Neural cell (in vitro differentiated cells): ENCODE measurements at regions not wholly inside any gene's neighbourhood (a gene's known extent, or its start where the extent isn't known, plus 50 kb on each side); places are given as distances from the start of the nearest gene placed in this dataset.

Experiments
- CTCF ChIP-seq: fragments of 450-650 bp; IDR thresholded peaks from 2 replicates; pipeline ENCODE4 v1.5.1; 2014; ENCODE audit warnings: antibody characterized with exemption, mild to moderate bottlenecking, moderate library complexity; ENCODE audit not compliant: poor library complexity, severe bottlenecking
- EZH2 ChIP-seq: fragments of 200-600, 300-800 bp; shearing (Covaris generic), sonication (generic); IDR thresholded peaks from 2 replicates; pipeline ENCODE4 v1.6.1; 2014; ENCODE audit warnings: antibody characterized with exemption, low read length, borderline replicate concordance, mild to moderate bottlenecking; ENCODE audit not compliant: insufficient read depth, poor library complexity, severe bottlenecking
- POLR2AphosphoS5 ChIP-seq: IDR thresholded peaks from 2 replicates; pipeline ENCODE4 v1.6.1; 2012
- RAD21 ChIP-seq: fragments of 450-650 bp; conservative IDR thresholded peaks from 2 replicates; pipeline ENCODE4 v1.6.1; 2014; ENCODE audit warnings: antibody characterized with exemption, mild to moderate bottlenecking, moderate library complexity
- REST ChIP-seq: IDR thresholded peaks from 2 replicates; pipeline ENCODE4 v1.6.1; 2012; ENCODE audit warnings: borderline replicate concordance
- SMC3 ChIP-seq: fragments of 450-650 bp; conservative IDR thresholded peaks from 2 replicates; pipeline ENCODE4 v1.6.1; 2014; ENCODE audit warnings: antibody characterized with exemption, mild to moderate bottlenecking, moderate library complexity; ENCODE audit not compliant: poor library complexity
- TAF1 ChIP-seq: IDR thresholded peaks from 2 replicates; pipeline ENCODE4 v1.6.1; 2012; ENCODE audit warnings: low read depth

- TF ChIP-seq CTCF, result no peak
- no peak for TF ChIP-seq POLR2AphosphoS5
- no peak for TF ChIP-seq REST
- no peak for TF ChIP-seq TAF1
- TF ChIP-seq RAD21, result no peak
- no peak for TF ChIP-seq EZH2
- TF ChIP-seq SMC3, result no peak
Measured at GRCh38 chr17:77490361-77491183, 349.8 kb downstream of the SEC14L1 start.
